DOHH2 (cell line): ENCODE measurements at regions not wholly inside any gene's neighbourhood (a gene's known extent, or its start where the extent isn't known, plus 50 kb on each side); places are given as distances from the start of the nearest gene placed in this dataset.

Source experiments
- H3F3A ChIP-seq: fragments of 200-600 bp; sonication (generic), shearing (Covaris generic); 2 replicates; pipeline ENCODE4 v1.6.0; 2016; ENCODE audit warnings: antibody characterized with exemption, mild to moderate bottlenecking; ENCODE audit not compliant: control insufficient read depth, insufficient read depth
- H3K27ac ChIP-seq: fragments of 200-600 bp; sonication (generic); 2 replicates; pipeline ENCODE4 v1.5.1; 2014; ENCODE audit warnings: low read depth, mild to moderate bottlenecking, low read length, moderate library complexity
- H3K27me3 ChIP-seq: fragments of 200-600 bp; sonication (generic); 2 replicates; pipeline ENCODE4 v1.6.1; 2014; ENCODE audit warnings: mild to moderate bottlenecking, low read length, mixed read lengths; ENCODE audit not compliant: control insufficient read depth
- H3K36me3 ChIP-seq: fragments of 200-600 bp; sonication (generic); 2 replicates; pipeline ENCODE4 v1.6.1; 2014; ENCODE audit warnings: mild to moderate bottlenecking, low read length, moderate library complexity, mixed read lengths; ENCODE audit not compliant: control insufficient read depth
- H3K4me1 ChIP-seq: fragments of 200-600 bp; sonication (generic); 2 replicates; pipeline ENCODE4 v1.6.1; 2014; ENCODE audit warnings: mild to moderate bottlenecking, low read length, mixed read lengths; ENCODE audit not compliant: control insufficient read depth
- H3K4me2 ChIP-seq: fragments of 200-600 bp; sonication (generic); 2 replicates; pipeline ENCODE4 v1.6.0; 2014; ENCODE audit warnings: mild to moderate bottlenecking, low read length, moderate library complexity
- H3K4me3 ChIP-seq: fragments of 200-600 bp; sonication (generic); 2 replicates; pipeline ENCODE4 v1.5.1; 2014; ENCODE audit warnings: mild to moderate bottlenecking, low read length, mixed read lengths
- H3K79me2 ChIP-seq: fragments of 200-600 bp; sonication (generic); 2 replicates; pipeline ENCODE4 v1.6.1; 2014; ENCODE audit warnings: mild to moderate bottlenecking, low read length, mixed read lengths; ENCODE audit not compliant: control insufficient read depth
- H3K9me2 ChIP-seq: fragments of 200-600 bp; sonication (generic); replicated peaks from 2 replicates; pipeline ENCODE4 v1.6.1; 2014; ENCODE audit warnings: mild to moderate bottlenecking, low read length, mixed read lengths; ENCODE audit not compliant: control insufficient read depth
- H3K9me3 ChIP-seq: fragments of 200-600 bp; sonication (generic); 2 replicates; pipeline ENCODE4 v1.6.1; 2014; ENCODE audit warnings: antibody characterized with exemption, low read length, mixed read lengths; ENCODE audit not compliant: control insufficient read depth, insufficient read depth
- H4K20me1 ChIP-seq: fragments of 200-600 bp; sonication (generic); 2 replicates; pipeline ENCODE4 v1.6.0; 2014; ENCODE audit warnings: low read depth, mild to moderate bottlenecking, antibody characterized with exemption, low read length, moderate library complexity; ENCODE audit not compliant: control insufficient read depth, insufficient read depth
- CTCF ChIP-seq: fragments of 200-600 bp; sonication (generic); IDR thresholded peaks from one replicate; pipeline ENCODE4 v1.5.1; 2014; ENCODE audit warnings: antibody characterized with exemption, mild to moderate bottlenecking, low read depth, low read length; ENCODE audit not compliant: poor library complexity, severe bottlenecking
- EZH2phosphoT487 ChIP-seq: fragments of 200-600 bp; sonication (generic); IDR thresholded peaks from 2 replicates; pipeline ENCODE4 v1.6.1; 2017; ENCODE audit warnings: borderline replicate concordance, mild to moderate bottlenecking, antibody characterized with exemption, low read length, moderate library complexity, mixed read lengths

- Histone ChIP-seq H3K27me3 (no peaks in the 10 kb centered on the region), H3K9me3 (no peaks in the 10 kb centered on the region), H3K4me1 (no peaks in the 10 kb centered on the region), H3F3A (no peaks in the 10 kb centered on the region), H3K4me2 (no peak overlapping the region), H3K36me3 (no peaks in the 10 kb centered on the region), H3K79me2 (no peaks in the 10 kb centered on the region), H4K20me1 (no peaks in the 10 kb centered on the region), H3K27ac (no peak overlapping the region), H3K4me3 (no peak overlapping the region), H3K9me2 (no peaks in the 10 kb centered on the region)
- TF ChIP-seq CTCF (no peak), EZH2phosphoT487 (no peak)
Observed at GRCh38 chr1:106880226-106880625, 176.2 kb upstream of the PRMT6 start.

- Histone ChIP-seq H3F3A (no peaks in the 10 kb centered on the region), H3K4me2 (no peak overlapping the region), H3K27me3 (no peaks in the 10 kb centered on the region), H3K36me3 (no peaks in the 10 kb centered on the region), H3K27ac (no peak overlapping the region), H4K20me1 (no peaks in the 10 kb centered on the region), H3K79me2 (no peaks in the 10 kb centered on the region), H3K9me3 (no peaks in the 10 kb centered on the region), H3K9me2 (no peaks in the 10 kb centered on the region), H3K4me3 (no peak overlapping the region), H3K4me1 (no peaks in the 10 kb centered on the region)
- TF ChIP-seq CTCF = no peak
- no peak for TF ChIP-seq EZH2phosphoT487
Observed at GRCh38 chr1:106883208-106883607, 173.3 kb upstream of the PRMT6 start.

GRCh38 chr1:106889059-106889458 is 167.4 kb upstream of the PRMT6 start:
- Histone ChIP-seq H3K4me3 (no peak overlapping the region), H3K4me2 (no peak overlapping the region), H4K20me1 (no peaks in the 10 kb centered on the region), H3K4me1 (no peaks in the 10 kb centered on the region), H3K36me3 (no peaks in the 10 kb centered on the region), H3K27ac (no peak overlapping the region), H3K9me3 (no peaks in the 10 kb centered on the region), H3K9me2 (no peaks in the 10 kb centered on the region), H3K27me3 (no peaks in the 10 kb centered on the region), H3K79me2 (no peaks in the 10 kb centered on the region), H3F3A (no peaks in the 10 kb centered on the region)
- TF ChIP-seq EZH2phosphoT487 = no peak
- TF ChIP-seq CTCF = no peak

DNA sequence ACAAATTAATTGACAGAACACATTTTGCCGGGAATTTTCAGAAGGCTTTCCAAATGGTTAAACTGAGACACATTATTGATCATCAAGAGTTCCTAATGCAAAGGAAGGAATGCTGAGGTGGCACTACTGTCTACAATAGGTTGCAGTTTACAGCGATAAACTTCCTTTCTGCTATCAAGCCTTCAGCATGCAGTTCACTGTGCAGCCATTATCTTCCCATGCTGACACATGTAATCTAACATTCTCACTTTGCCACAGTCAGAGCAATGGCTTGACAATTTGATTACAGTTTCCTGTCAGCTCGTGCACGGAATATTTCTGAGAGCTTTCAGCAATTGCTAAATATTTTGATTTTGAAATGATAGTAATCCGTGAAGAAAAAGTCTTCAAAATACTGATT is 166.9 kb upstream of the PRMT6 start:
- Histone ChIP-seq H3K4me2 (no peak overlapping the region), H4K20me1 (no peaks in the 10 kb centered on the region), H3F3A (no peaks in the 10 kb centered on the region), H3K27ac (no peak overlapping the region), H3K9me3 (no peaks in the 10 kb centered on the region), H3K36me3 (no peaks in the 10 kb centered on the region), H3K9me2 (no peaks in the 10 kb centered on the region), H3K79me2 (no peaks in the 10 kb centered on the region), H3K4me1 (no peaks in the 10 kb centered on the region), H3K4me3 (no peak overlapping the region), H3K27me3 (no peaks in the 10 kb centered on the region)
- TF ChIP-seq CTCF (no peak), EZH2phosphoT487 (no peak)
